Sigmoid colon (tissue), 6 donors: ENCODE measurements at regions not wholly inside any gene's neighbourhood (a gene's known extent, or its start where the extent isn't known, plus 50 kb on each side); places are given as distances from the start of the nearest gene placed in this dataset.

Experiments used
- DNase-seq: peaks from one replicate; pipeline ENCODE4 v3.0.0-alpha.2; 2019
- H3K27ac ChIP-seq, 4 donors: fragments of 200-600 bp; sonication (generic); one replicate each; pipeline ENCODE4 v1.5.1; 2016 to 2019; ENCODE audit warnings: mild to moderate bottlenecking in 1 of 4
- H3K27me3 ChIP-seq, 3 donors: fragments of 200-600 bp; sonication (generic); one replicate each; pipeline ENCODE4 v1.5.1; 2019; ENCODE audit warnings: mild to moderate bottlenecking in 1 of 3
- H3K36me3 ChIP-seq, 4 donors: fragments of 200-600 bp; sonication (generic); one replicate each; pipeline ENCODE4 v1.5.1; 2016 to 2019
- H3K4me1 ChIP-seq, 4 donors: fragments of 200-600 bp; sonication (generic); one replicate each; pipeline ENCODE4 v1.5.1; 2017 to 2019
- H3K4me3 ChIP-seq, 4 donors: fragments of 200-600 bp; sonication (generic); one replicate each; pipeline ENCODE4 v1.5.1; 2017 to 2019; ENCODE audit warnings: mild to moderate bottlenecking in 2 of 4, moderate library complexity in 1 of 4
- H3K9me3 ChIP-seq, 4 donors: fragments of 200-600 bp in 3 of 4; sonication (generic) in 3 of 4; one replicate each; pipeline versions ENCODE4 v1.5.1 to v1.6.1; 2013 to 2019
- EP300 ChIP-seq, 4 donors: sonication (generic); formaldehyde crosslinking; IDR thresholded peaks; one replicate each; pipeline ENCODE4 v1.6.1; 2017; ENCODE audit warnings: antibody characterized with exemption in 4 of 4
- POLR2A ChIP-seq, 2 donors: fragments of 450-650 bp; IDR thresholded peaks; one replicate each; pipeline ENCODE4 v1.6.1; 2016; ENCODE audit warnings: antibody characterized with exemption in 2 of 2, mild to moderate bottlenecking in 2 of 2, moderate library complexity in 2 of 2
- POLR2AphosphoS5 ChIP-seq, 4 donors: sonication (generic); formaldehyde crosslinking; IDR thresholded peaks; one replicate each; pipeline ENCODE4 v1.6.1; 2017; ENCODE audit warnings: antibody characterized with exemption in 4 of 4
- WGBS, 2 donors: extraction: QIAGEN DNeasy Blood & Tissue Kit; methylation state at CpG; one replicate each; pipeline ENCODE4 v1.1.7; 2013; 5-methylcytosine and 5-hydroxymethylcytosine counted together
- intact Hi-C: fragments of 100-400 bp; cut with DNase I; formaldehyde crosslinking; loops from one replicate; pipeline ENCODE4 v1.15.1; 2023
- TF ChIP-seq, protein P1 (sequence below), 4 experiments: fragments of 450-650 bp in 3 of 4; fragments of 200-600 bp in 1 of 4; IDR thresholded peaks; one replicate each; pipeline ENCODE4 v1.5.1; 2016 to 2019; ENCODE audit warnings: antibody characterized with exemption in 4 of 4, mild to moderate bottlenecking in 3 of 4, moderate library complexity in 2 of 4
- donor health status: healthy with polysubstance abuse.
- donor health status: healthy.

DNA sequence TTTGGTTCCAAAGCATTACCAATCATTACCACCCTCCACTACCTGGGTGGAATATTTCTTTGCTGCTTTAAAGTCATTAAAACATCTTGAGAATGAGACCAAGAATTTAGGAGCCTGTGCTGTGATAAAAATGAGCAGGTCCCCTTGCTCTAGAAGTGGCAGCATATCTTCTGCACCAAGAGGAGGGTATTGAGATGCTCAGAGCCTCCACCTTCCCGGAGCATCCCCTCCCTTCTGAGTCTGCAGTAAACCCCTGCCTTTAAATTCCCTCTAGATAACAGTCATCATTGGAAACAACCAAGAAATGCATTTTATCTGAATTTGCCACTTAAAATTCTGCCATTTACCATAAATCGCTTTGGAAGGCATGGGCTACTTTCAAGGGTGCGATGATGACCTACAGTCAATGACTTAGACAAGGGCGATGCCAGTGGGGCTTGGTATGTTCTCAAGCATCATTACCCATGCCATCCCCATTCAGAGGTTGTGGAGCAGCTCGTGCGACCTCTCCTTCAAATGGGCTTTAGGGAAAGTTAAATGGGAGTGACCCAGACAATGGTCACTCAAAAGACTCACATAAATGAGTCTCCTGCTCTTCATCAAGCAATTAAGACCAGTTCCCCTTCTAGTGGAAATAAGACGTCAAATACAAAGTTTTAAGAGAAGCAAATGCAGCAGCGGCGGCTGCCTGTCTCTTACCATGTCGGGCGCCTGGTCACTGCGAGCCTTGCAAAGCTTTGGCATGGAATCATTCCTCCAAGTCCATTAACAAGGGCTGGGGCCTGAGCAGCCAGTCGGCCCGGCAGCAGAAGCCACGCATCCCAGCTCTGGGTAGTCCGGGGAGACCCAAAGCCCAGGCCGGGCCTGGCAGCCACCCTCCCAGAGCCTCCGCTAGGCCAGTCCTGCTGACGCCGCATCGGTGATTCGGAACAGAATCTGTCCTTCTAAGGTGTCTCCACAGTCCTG lies 334.5 kb downstream of the TMEM121 start:
- 54 to 85% methylated on average over 22 of the region's 22 CpGs for WGBS, 2 donors
- intact Hi-C loops, result no loop called here
- Histone ChIP-seq H3K36me3 (no peaks in the 10 kb centered on the region), H3K27ac (no peak overlapping the region), H3K4me1 (no peaks in the 10 kb centered on the region), H3K27me3 (peaks cover 0 to 3% (median 0%) of the 10 kb centered on the region in 3 donors), H3K9me3 (no peaks in the 10 kb centered on the region), H3K4me3 (no peak overlapping the region)
- DNase-seq, result peak; percentile 40
- no peak for TF ChIP-seq POLR2A (IDR thresholded peaks at IDR 0.05)
- no peak for TF ChIP-seq POLR2AphosphoS5 (IDR thresholded peaks at IDR 0.05)
- no peak for TF ChIP-seq EP300 (IDR thresholded peaks at IDR 0.05)
- TF ChIP-seq, protein P1, sequence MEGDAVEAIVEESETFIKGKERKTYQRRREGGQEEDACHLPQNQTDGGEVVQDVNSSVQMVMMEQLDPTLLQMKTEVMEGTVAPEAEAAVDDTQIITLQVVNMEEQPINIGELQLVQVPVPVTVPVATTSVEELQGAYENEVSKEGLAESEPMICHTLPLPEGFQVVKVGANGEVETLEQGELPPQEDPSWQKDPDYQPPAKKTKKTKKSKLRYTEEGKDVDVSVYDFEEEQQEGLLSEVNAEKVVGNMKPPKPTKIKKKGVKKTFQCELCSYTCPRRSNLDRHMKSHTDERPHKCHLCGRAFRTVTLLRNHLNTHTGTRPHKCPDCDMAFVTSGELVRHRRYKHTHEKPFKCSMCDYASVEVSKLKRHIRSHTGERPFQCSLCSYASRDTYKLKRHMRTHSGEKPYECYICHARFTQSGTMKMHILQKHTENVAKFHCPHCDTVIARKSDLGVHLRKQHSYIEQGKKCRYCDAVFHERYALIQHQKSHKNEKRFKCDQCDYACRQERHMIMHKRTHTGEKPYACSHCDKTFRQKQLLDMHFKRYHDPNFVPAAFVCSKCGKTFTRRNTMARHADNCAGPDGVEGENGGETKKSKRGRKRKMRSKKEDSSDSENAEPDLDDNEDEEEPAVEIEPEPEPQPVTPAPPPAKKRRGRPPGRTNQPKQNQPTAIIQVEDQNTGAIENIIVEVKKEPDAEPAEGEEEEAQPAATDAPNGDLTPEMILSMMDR (IDR thresholded peaks at IDR 0.05), result no peak

DNA sequence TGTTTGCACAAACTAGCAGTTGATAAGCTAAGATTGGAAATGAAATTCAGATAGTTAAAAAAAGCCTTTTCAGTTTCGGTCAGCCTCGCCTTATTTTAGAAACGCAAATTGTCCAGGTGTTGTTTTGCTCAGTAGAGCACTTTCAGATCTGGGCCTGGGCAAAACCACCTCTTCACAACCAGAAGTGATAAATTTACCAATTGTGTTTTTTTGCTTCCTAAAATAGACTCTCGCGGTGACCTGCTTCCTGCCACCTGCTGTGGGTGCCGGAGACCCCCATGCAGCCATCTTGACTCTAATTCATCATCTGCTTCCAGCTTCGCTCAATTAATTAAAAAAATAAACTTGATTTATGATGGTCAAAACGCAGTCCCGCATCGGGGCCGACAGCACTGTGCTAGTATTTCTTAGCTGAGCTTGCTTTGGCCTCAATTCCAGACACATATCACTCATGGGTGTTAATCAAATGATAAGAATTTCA lies 335.6 kb downstream of the TMEM121 start:
- Histone ChIP-seq H3K36me3 (no peaks in the 10 kb centered on the region), H3K9me3 (no peaks in the 10 kb centered on the region), H3K4me3 (no peak overlapping the region), H3K27ac (no peak overlapping the region), H3K4me1 (no peaks in the 10 kb centered on the region), H3K27me3 (peaks cover 0 to 3% (median 0%) of the 10 kb centered on the region in 3 donors)
- 42 to 70% methylated on average over 11 of the region's 11 CpGs for WGBS, 2 donors
- TF ChIP-seq POLR2AphosphoS5 (IDR thresholded peaks at IDR 0.05) (no peak), EP300 (IDR thresholded peaks at IDR 0.05) (no peak)
- intact Hi-C loops, result no loop called here
- peak; percentile 17 for DNase-seq

DNA sequence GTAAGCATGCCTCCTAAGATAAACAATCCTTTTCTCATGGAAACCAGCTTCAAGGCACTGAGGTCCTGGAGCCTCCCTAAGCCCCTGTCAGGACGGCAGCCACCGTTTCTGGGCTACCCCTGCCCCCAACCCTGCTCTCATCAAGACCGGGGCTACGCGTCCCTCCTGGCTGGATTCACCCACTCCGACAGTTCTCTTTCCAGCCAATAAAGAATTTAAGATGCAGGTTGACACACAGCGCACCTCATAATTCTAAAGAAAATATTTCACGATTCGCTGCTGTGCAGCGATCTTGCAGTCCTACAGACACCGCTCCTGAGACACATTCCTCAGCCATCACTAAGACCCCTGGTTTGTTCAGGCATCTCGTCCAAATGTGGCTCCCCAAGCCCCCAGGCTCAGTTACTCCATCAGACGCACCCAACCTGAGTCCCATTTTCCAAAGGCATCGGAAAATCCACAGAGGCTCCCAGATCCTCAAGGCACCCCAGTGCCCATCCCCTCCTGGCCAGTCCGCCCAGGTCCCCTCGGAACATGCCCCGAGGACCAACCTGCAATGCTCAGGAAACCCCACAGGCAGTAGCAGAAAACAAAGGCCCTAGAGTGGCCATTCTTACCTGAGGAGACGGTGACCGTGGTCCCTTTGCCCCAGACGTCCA lies 336.3 kb downstream of the TMEM121 start:
- WGBS, 2 donors, result 53 to 76% methylated on average over 20 of the region's 20 CpGs
- DNase-seq, result peak; percentile 29
- H3K4me1 ChIP-seq, result no peaks in the 10 kb centered on the region
- H3K36me3 ChIP-seq, result no peaks in the 10 kb centered on the region
- intact Hi-C loops, result no loop called here
- H3K4me3 ChIP-seq, result no peak overlapping the region
- TF ChIP-seq POLR2AphosphoS5 (IDR thresholded peaks at IDR 0.05) (no peak), EP300 (IDR thresholded peaks at IDR 0.05) (no peak), POLR2A (IDR thresholded peaks at IDR 0.05) (no peak)
- TF ChIP-seq, protein P1 (IDR thresholded peaks at IDR 0.05), result no peak
- peaks cover 0 to 3% (median 0%) of the 10 kb centered on the region in 3 donors for H3K27me3 ChIP-seq
- no peak overlapping the region for H3K27ac ChIP-seq
- H3K9me3 ChIP-seq, result no peaks in the 10 kb centered on the region

DNA sequence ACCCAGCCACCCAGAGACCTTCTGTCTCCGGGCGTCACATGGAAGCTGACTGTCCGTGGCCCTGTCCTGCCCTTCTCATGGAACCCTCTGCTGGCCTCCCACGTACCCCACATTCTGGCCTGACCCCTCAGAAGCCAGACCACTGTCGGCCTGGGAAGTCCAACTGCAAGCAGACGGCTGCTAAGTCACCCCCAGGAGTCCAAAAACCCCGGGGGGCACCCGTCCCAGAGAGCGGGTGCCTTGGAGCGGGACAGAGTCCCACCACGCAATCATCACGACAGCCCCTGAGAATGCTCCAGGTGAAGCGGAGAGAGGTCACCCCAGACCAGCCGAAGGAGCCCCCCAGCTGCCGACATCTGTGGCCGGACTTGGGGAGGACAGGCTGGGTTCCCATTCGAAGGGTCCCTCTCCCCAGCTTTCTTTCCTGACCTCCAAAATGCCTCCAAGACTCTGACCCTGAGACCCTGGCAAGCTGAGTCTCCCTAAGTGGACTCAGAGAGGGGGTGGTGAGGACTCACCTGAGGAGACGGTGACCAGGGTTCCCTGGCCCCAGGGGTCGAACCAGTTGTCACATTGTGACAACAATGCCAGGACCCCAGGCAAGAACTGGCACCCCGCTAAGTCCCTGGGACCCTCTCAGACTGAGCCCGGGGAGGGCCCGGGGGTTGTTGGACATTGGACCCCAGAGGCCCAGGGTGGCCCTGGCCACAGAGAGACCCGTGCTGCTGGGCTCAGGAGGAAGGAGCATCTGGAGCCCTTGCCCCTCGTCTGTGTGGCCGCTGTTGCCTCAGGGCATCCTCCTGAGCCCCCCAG lies 337.1 kb downstream of the TMEM121 start:
- H3K36me3 ChIP-seq, result no peaks in the 10 kb centered on the region
- TF ChIP-seq POLR2AphosphoS5 (IDR thresholded peaks at IDR 0.05) (no peak), POLR2A (IDR thresholded peaks at IDR 0.05) (no peak), EP300 (IDR thresholded peaks at IDR 0.05) (no peak)
- TF ChIP-seq, protein P1 (IDR thresholded peaks at IDR 0.05), result no peak
- no peaks in the 10 kb centered on the region for H3K4me1 ChIP-seq
- peak; percentile 54 for DNase-seq
- intact Hi-C loops, result no loop called here
- H3K9me3 ChIP-seq, result no peaks in the 10 kb centered on the region
- WGBS, 2 donors, result 69 to 82% methylated on average over 25 of the region's 25 CpGs
- H3K4me3 ChIP-seq, result no peak overlapping the region
- peaks cover 0 to 3% (median 0%) of the 10 kb centered on the region in 3 donors for H3K27me3 ChIP-seq
- no peak overlapping the region for H3K27ac ChIP-seq
